Spleen (tissue), 7 donors: ENCODE measurements at regions not wholly inside any gene's neighbourhood (a gene's known extent, or its start where the extent isn't known, plus 50 kb on each side); places are given as distances from the start of the nearest gene placed in this dataset.

Experiments
- CTCF ChIP-seq, 11 experiments: fragments of 200-600 bp in 7 of 11; fragments of 450-650 bp in 4 of 11; sonication (generic) in 4 of 11; IDR thresholded peaks in 8 of 11; conservative IDR thresholded peaks in 3 of 11; 1 replicate in 7 of 11; 2 replicates in 4 of 11; pipeline versions ENCODE4 v1.4.0 to v1.8.0; 2016 to 2021; ENCODE audit warnings: antibody characterized with exemption in 11 of 11, inconsistent platforms in 4 of 11, mild to moderate bottlenecking in 1 of 11
- POLR2A ChIP-seq, 3 donors: fragments of 450-650 bp; IDR thresholded peaks; one replicate each; pipeline ENCODE4 v1.5.1; 2017; ENCODE audit warnings: antibody characterized with exemption in 3 of 3, mild to moderate bottlenecking in 1 of 3
- POLR2AphosphoS5 ChIP-seq, 3 donors: sonication (generic); formaldehyde crosslinking; IDR thresholded peaks; one replicate each; pipeline ENCODE4 v1.5.1; 2017; ENCODE audit warnings: antibody characterized with exemption in 3 of 3
- donor health status: DM: no; HTN: no; CAD: no; lungs with moderate emphysema.
- donor health status: DM: no; HTN: no; CAD: no.
- donor health status: DM: no; HTN: no; CAD: no.

- TF ChIP-seq POLR2A (IDR thresholded peaks at IDR 0.05) (no peak), CTCF (IDR thresholded peaks at IDR 0.05 in 8 of 11, conservative IDR thresholded peaks at IDR 0.05 in 3 of 11) (no peak), POLR2AphosphoS5 (IDR thresholded peaks at IDR 0.05) (no peak)
Measured at GRCh38 chr13:59425211-59425741, 738.5 kb downstream of the DIAPH3 start.
